Neuronal stem cell (in vitro differentiated cells): ENCODE measurements at regions not wholly inside any gene's neighbourhood (a gene's known extent, or its start where the extent isn't known, plus 50 kb on each side); places are given as distances from the start of the nearest gene placed in this dataset.

Source experiments
- DNase-seq: peaks from one replicate; pipeline ENCODE4 v3.0.0-alpha.2; 2013; ENCODE audit warnings: low spot score
- H2AFZ ChIP-seq: one replicate; pipeline ENCODE4 v1.6.1; 2013; ENCODE audit warnings: mild to moderate bottlenecking, low read length, inconsistent platforms
- H2AK5ac ChIP-seq: 2 replicates; pipeline ENCODE4 v1.6.1; 2013; ENCODE audit warnings: low read depth, mild to moderate bottlenecking, inconsistent platforms, low read length, moderate library complexity, mixed read lengths
- H2BK120ac ChIP-seq: 2 replicates; pipeline ENCODE4 v1.6.1; 2013; ENCODE audit warnings: low read depth, mild to moderate bottlenecking, inconsistent platforms, low read length, moderate library complexity, mixed read lengths
- H2BK12ac ChIP-seq: one replicate; pipeline ENCODE4 v1.6.1; 2013; ENCODE audit warnings: low read length, inconsistent platforms
- H2BK15ac ChIP-seq: 2 replicates; pipeline ENCODE4 v1.6.1; 2013; ENCODE audit warnings: mild to moderate bottlenecking, low read length, inconsistent platforms, mixed read lengths
- H2BK5ac ChIP-seq: one replicate; pipeline ENCODE4 v1.6.1; 2013; ENCODE audit warnings: inconsistent platforms, mild to moderate bottlenecking, low read length, moderate library complexity
- H3K14ac ChIP-seq: one replicate; pipeline ENCODE4 v1.6.1; 2013; ENCODE audit warnings: low read length, inconsistent platforms
- H3K18ac ChIP-seq: 2 replicates; pipeline ENCODE4 v1.6.1; 2013; ENCODE audit warnings: low read length, inconsistent platforms
- H3K23ac ChIP-seq: 2 replicates; pipeline ENCODE4 v1.6.1; 2013; ENCODE audit warnings: low read depth, mild to moderate bottlenecking, mixed read lengths, low read length, inconsistent platforms; ENCODE audit not compliant: poor library complexity
- H3K27ac ChIP-seq: replicated peaks from 3 replicates; pipeline ENCODE4 v1.5.1; 2013; ENCODE audit warnings: low read length, inconsistent platforms
- H3K27me3 ChIP-seq, 3 experiments: 2 replicates each; pipeline ENCODE4 v1.6.1; 2013; ENCODE audit warnings: low read length in 3 of 3, mild to moderate bottlenecking in 2 of 3, inconsistent platforms in 1 of 3, low read depth in 1 of 3, mixed read lengths in 1 of 3, moderate library complexity in 1 of 3; ENCODE audit not compliant: control insufficient read depth in 3 of 3, insufficient read depth in 3 of 3
- H3K36me3 ChIP-seq, 2 donors: replicated peaks in 1 of 2; 2 replicates each; pipeline ENCODE4 v1.6.1; 2013; ENCODE audit warnings: low read length in 2 of 2; ENCODE audit not compliant: control insufficient read depth in 2 of 2, insufficient read depth in 2 of 2
- H3K4ac ChIP-seq: 2 replicates; pipeline ENCODE4 v1.6.1; 2013; ENCODE audit warnings: inconsistent platforms, mild to moderate bottlenecking, low read length, moderate library complexity
- H3K4me1 ChIP-seq, 2 donors: 1 replicate in 1 of 2; 2 replicates in 1 of 2; pipeline ENCODE4 v1.6.1; 2013; ENCODE audit warnings: low read length in 2 of 2, low read depth in 1 of 2; ENCODE audit not compliant: control insufficient read depth in 2 of 2, insufficient read depth in 1 of 2
- H3K4me2 ChIP-seq: one replicate; pipeline ENCODE4 v1.6.1; 2013; ENCODE audit warnings: mild to moderate bottlenecking, low read length, inconsistent platforms; ENCODE audit not compliant: insufficient read depth, poor library complexity, severe bottlenecking
- H3K4me3 ChIP-seq, 2 donors: 2 replicates each; pipeline ENCODE4 v1.5.1; 2013; ENCODE audit warnings: low read length in 2 of 2, mild to moderate bottlenecking in 2 of 2, inconsistent platforms in 1 of 2, moderate library complexity in 1 of 2
- H3K79me1 ChIP-seq: one replicate; pipeline ENCODE4 v1.6.1; 2013; ENCODE audit warnings: low read depth, mild to moderate bottlenecking, inconsistent platforms, low read length, moderate library complexity
- H3K9ac ChIP-seq: one replicate; pipeline ENCODE4 v1.6.1; 2013; ENCODE audit warnings: mild to moderate bottlenecking, low read depth, low read length, inconsistent platforms; ENCODE audit not compliant: poor library complexity
- H3K9me3 ChIP-seq, 2 donors: replicated peaks in 1 of 2; 2 replicates each; pipeline versions ENCODE3 to v1.6.1; 2013; ENCODE audit warnings: low read length in 2 of 2, mild to moderate bottlenecking in 2 of 2, inconsistent platforms in 1 of 2, low read depth in 1 of 2, mixed read lengths in 1 of 2, moderate library complexity in 1 of 2; ENCODE audit not compliant: control insufficient read depth in 2 of 2, insufficient read depth in 1 of 2
- H4K8ac ChIP-seq: one replicate; pipeline ENCODE4 v1.6.1; 2013; ENCODE audit warnings: low read depth, mild to moderate bottlenecking, inconsistent platforms, low read length, moderate library complexity
- H4K91ac ChIP-seq: one replicate; pipeline ENCODE4 v1.6.1; 2013; ENCODE audit warnings: low read length, low read depth, mild to moderate bottlenecking, inconsistent platforms; ENCODE audit not compliant: poor library complexity
- WGBS, 2 donors: extraction: QIAGEN DNeasy Blood & Tissue Kit; methylation state at CpG; one replicate each; pipeline ENCODE4 v1.1.7; 2013; ENCODE audit warnings: missing lambda C conversion rate in 2 of 2, mixed read lengths in 1 of 2; ENCODE audit not compliant: insufficient read length in 2 of 2, insufficient replicate concordance in 1 of 2; ENCODE audit errors: extremely low coverage in 2 of 2; 5-methylcytosine and 5-hydroxymethylcytosine counted together

GRCh38 chr11:38438091-38438490 is 1840.1 kb upstream of the RAG2 start:
- Histone ChIP-seq H4K91ac (no peak overlapping the region), H2BK120ac (no peak overlapping the region), H3K27me3 (no peaks in the 10 kb centered on the region), H3K9ac (no peak overlapping the region), H3K4ac (no peak overlapping the region), H3K4me2 (no peak overlapping the region), H3K23ac (no peak overlapping the region), H4K8ac (no peak overlapping the region), H3K14ac (no peak overlapping the region), H3K27ac (no peak overlapping the region), H3K4me3 (no peak overlapping the region), H2BK5ac (no peak overlapping the region), H3K18ac (no peak overlapping the region), H3K4me1 (no peaks in the 10 kb centered on the region), H3K79me1 (no peaks in the 10 kb centered on the region), H3K9me3 (no peaks in the 10 kb centered on the region), H2AFZ (no peak overlapping the region), H3K36me3 (no peaks in the 10 kb centered on the region), H2BK15ac (no peak overlapping the region), H2BK12ac (no peak overlapping the region), H2AK5ac (no peak overlapping the region)
- DNase-seq = no peak

GRCh38 chr11:38425578-38425977 is 1827.5 kb upstream of the RAG2 start:
- Histone ChIP-seq H3K4ac (no peak overlapping the region), H3K9ac (no peak overlapping the region), H3K79me1 (no peaks in the 10 kb centered on the region), H2BK120ac (no peak overlapping the region), H2AK5ac (no peak overlapping the region), H3K14ac (no peak overlapping the region), H3K4me1 (no peaks in the 10 kb centered on the region), H3K27ac (no peak overlapping the region), H3K27me3 (no peaks in the 10 kb centered on the region), H4K8ac (no peak overlapping the region), H2AFZ (no peak overlapping the region), H2BK12ac (no peak overlapping the region), H2BK15ac (no peak overlapping the region), H4K91ac (no peak overlapping the region), H3K4me2 (no peak overlapping the region), H3K9me3 (no peaks in the 10 kb centered on the region), H3K18ac (no peak overlapping the region), H2BK5ac (no peak overlapping the region), H3K36me3 (no peaks in the 10 kb centered on the region), H3K23ac (no peak overlapping the region), H3K4me3 (no peak overlapping the region)
- no CpG with 5 or more reads among the region's 3 CpGs for WGBS, 2 donors
- DNase-seq = no peak

- no peaks in the 10 kb centered on the region for H3K27me3 ChIP-seq
- H3K9ac ChIP-seq = no peak overlapping the region
- no peaks in the 10 kb centered on the region for H3K9me3 ChIP-seq
- H3K18ac ChIP-seq = no peak overlapping the region
- no peak overlapping the region for H3K4me2 ChIP-seq
- H2AK5ac ChIP-seq = no peak overlapping the region
- no peak overlapping the region for H3K14ac ChIP-seq
- no peak overlapping the region for H2BK120ac ChIP-seq
- no peak overlapping the region for H2BK5ac ChIP-seq
- WGBS, 2 donors = no CpG with 5 or more reads among the region's 2 CpGs
- no peak overlapping the region for H3K4ac ChIP-seq
- H2BK15ac ChIP-seq = no peak overlapping the region
- H3K27ac ChIP-seq = no peak overlapping the region
- no peaks in the 10 kb centered on the region for H3K4me1 ChIP-seq
- no peaks in the 10 kb centered on the region for H3K36me3 ChIP-seq
- H2BK12ac ChIP-seq = no peak overlapping the region
- no peak for DNase-seq
- H4K91ac ChIP-seq = no peak overlapping the region
- H2AFZ ChIP-seq = no peak overlapping the region
- no peak overlapping the region for H3K4me3 ChIP-seq
- no peak overlapping the region for H4K8ac ChIP-seq
- no peak overlapping the region for H3K23ac ChIP-seq
- no peaks in the 10 kb centered on the region for H3K79me1 ChIP-seq
Measured at GRCh38 chr11:38423042-38423441, 1825.0 kb upstream of the RAG2 start.

GRCh38 chr11:38416141-38416540 is 1818.1 kb upstream of the RAG2 start:
- no peak overlapping the region for H2AFZ ChIP-seq
- H3K4me1 ChIP-seq = no peaks in the 10 kb centered on the region
- no peak overlapping the region for H4K91ac ChIP-seq
- no peak overlapping the region for H3K23ac ChIP-seq
- no peak overlapping the region for H2BK12ac ChIP-seq
- no peak overlapping the region for H3K27ac ChIP-seq
- DNase-seq = no peak
- no peak overlapping the region for H2BK120ac ChIP-seq
- no peak overlapping the region for H3K4ac ChIP-seq
- H3K27me3 ChIP-seq = no peaks in the 10 kb centered on the region
- H3K9ac ChIP-seq = no peak overlapping the region
- no peak overlapping the region for H2AK5ac ChIP-seq
- H4K8ac ChIP-seq = no peak overlapping the region
- H3K4me2 ChIP-seq = no peak overlapping the region
- H3K18ac ChIP-seq = no peak overlapping the region
- no peak overlapping the region for H2BK15ac ChIP-seq
- H3K14ac ChIP-seq = no peak overlapping the region
- H2BK5ac ChIP-seq = no peak overlapping the region
- no peaks in the 10 kb centered on the region for H3K9me3 ChIP-seq
- H3K36me3 ChIP-seq = no peaks in the 10 kb centered on the region
- no peaks in the 10 kb centered on the region for H3K79me1 ChIP-seq
- no CpG with 5 or more reads among the region's 4 CpGs for WGBS, 2 donors
- no peak overlapping the region for H3K4me3 ChIP-seq
